HUES64 (cell line): ENCODE measurements at regions not wholly inside any gene's neighbourhood (a gene's known extent, or its start where the extent isn't known, plus 50 kb on each side); places are given as distances from the start of the nearest gene placed in this dataset.

ENCODE experiments used
- H3K27ac ChIP-seq: 2 replicates; pipeline ENCODE4 v1.7.0; 2013; ENCODE audit warnings: low read depth, low read length, inconsistent platforms
- H3K27me3 ChIP-seq: 2 replicates; pipeline ENCODE4 v1.6.1; 2013; ENCODE audit warnings: mild to moderate bottlenecking, low read length; ENCODE audit not compliant: insufficient read depth
- H3K36me3 ChIP-seq: 2 replicates; pipeline ENCODE4 v1.6.1; 2013; ENCODE audit warnings: mild to moderate bottlenecking, low read length; ENCODE audit not compliant: insufficient read depth
- H3K4me1 ChIP-seq: 2 replicates; pipeline ENCODE4 v1.6.1; 2013; ENCODE audit warnings: mild to moderate bottlenecking, low read length, moderate library complexity; ENCODE audit not compliant: insufficient read depth
- H3K4me3 ChIP-seq: 2 replicates; pipeline ENCODE4 v1.5.1; 2013; ENCODE audit warnings: mild to moderate bottlenecking, low read length, moderate library complexity
- H3K9ac ChIP-seq: 2 replicates; pipeline ENCODE4 v1.6.1; 2013; ENCODE audit warnings: mild to moderate bottlenecking, low read depth, low read length
- H3K9me3 ChIP-seq: 2 replicates; pipeline ENCODE4 v1.6.1; 2013; ENCODE audit warnings: low read depth, low read length; ENCODE audit not compliant: insufficient read depth
- WGBS: fragments of 150-250, 120-280 bp; methylation state at CpG from one replicate; pipeline ENCODE4 v1.1.7; 2013; ENCODE audit warnings: missing lambda C conversion rate; 5-methylcytosine and 5-hydroxymethylcytosine counted together

DNA sequence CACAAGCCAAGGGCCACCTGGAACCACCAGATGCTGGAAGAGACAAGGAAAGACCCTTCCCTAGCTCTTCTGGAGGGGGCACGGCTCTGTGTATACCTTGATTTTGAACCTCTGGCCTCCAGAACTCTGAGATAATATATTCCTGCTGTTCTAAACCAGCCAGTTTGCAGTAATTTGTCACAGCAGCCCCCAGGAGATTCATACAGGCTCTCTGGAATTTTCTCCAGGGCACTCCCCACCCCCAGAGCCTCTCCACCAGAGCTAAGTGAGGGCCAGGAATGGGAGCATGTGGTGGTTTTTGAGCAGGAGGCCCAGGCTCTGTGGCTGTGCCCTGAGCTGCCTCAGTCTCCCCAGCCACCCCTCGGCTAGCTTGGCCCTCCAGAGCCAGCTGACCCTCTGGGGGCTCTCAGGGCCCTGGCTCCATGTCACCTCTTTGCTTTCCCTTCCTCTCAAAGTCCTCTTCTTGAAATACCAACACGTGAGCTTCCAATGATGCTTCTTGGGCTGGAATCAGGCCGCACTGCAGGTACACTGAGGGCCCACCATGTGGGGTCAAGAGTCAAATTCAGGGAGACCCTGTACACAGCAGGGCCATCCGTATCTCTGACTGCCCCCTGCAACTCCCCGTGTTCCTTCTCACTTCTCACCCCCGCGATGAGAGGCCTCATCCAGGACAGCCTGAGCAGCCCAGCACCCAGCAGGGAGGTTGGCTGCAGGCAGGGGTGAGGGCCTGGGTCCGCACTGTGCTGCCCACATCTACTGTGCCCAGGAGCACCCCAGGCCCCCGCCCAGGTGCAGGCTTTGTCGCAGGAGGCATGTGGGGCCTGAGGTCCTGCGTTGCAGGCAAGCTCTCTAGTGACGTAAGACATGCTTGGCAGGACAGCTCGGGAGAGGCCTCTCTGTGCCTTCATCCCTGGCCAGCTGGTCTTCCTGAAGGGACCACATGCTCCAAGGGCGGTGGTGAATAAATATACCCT is 155.5 kb downstream of the ANKRD60 start:
- no peaks in the 10 kb centered on the region for H3K9me3 ChIP-seq
- 88% methylated on average over 15 of the region's 15 CpGs for WGBS
- H3K27me3 ChIP-seq: no peaks in the 10 kb centered on the region
- H3K27ac ChIP-seq: no peak overlapping the region
- H3K36me3 ChIP-seq: no peaks in the 10 kb centered on the region
- peaks cover 6% of the 10 kb centered on the region; the same call in 1 of the 2 replicates for H3K4me1 ChIP-seq
- H3K4me3 ChIP-seq: no peak overlapping the region
- no peak overlapping the region for H3K9ac ChIP-seq

DNA sequence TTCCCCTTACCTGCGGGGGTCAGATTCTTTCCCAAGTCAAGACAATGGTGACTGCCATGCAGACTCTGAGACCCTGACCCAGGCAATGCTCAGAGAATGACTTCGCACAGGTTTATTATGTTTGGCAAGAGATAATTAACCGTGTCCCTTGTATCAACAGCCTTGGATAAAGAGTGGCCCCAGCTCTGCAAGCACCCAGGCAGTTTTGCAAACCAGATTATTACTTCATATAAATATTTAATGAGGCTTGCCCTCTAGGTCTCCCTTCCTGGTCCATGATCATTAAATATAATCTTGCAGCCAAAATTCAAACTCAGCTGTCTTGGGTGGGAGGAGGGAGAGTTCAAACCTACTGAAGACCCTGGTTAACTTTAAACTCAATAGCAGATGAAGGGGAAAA is 156.5 kb downstream of the ANKRD60 start:
- no peaks in the 10 kb centered on the region for H3K36me3 ChIP-seq
- no peaks in the 10 kb centered on the region for H3K27me3 ChIP-seq
- no peak overlapping the region for H3K9ac ChIP-seq
- H3K9me3 ChIP-seq: no peaks in the 10 kb centered on the region
- H3K4me1 ChIP-seq: peaks cover 6% of the 10 kb centered on the region; the same call in 1 of the 2 replicates
- H3K4me3 ChIP-seq: no peak overlapping the region
- WGBS: 91% methylated on average over 3 of the region's 3 CpGs
- no peak overlapping the region for H3K27ac ChIP-seq

DNA sequence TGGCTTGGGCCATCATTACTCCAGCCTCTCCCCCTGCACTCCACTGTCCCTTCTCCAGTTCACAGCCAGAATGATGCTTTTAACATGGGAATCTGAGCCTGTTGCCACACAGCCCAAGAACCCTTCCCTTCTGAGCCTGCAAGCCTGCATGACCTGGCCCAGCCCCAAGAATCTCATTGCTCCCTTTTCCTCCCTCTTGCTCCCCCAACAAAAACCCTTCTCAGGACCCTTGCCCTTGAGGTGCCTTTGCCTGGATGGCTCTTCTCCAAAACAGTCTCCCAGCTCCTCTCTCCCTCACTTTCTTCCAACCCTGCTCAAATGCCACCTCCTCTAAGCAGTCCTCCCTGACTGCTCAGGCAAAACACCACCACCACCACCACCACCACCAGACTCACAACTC is 157.2 kb downstream of the ANKRD60 start:
- Histone ChIP-seq H3K27me3 (no peaks in the 10 kb centered on the region), H3K4me1 (peaks cover 6% of the 10 kb centered on the region; the same call in 1 of the 2 replicates), H3K9ac (no peak overlapping the region), H3K27ac (no peak overlapping the region), H3K36me3 (no peaks in the 10 kb centered on the region), H3K4me3 (no peak overlapping the region), H3K9me3 (no peaks in the 10 kb centered on the region)

DNA sequence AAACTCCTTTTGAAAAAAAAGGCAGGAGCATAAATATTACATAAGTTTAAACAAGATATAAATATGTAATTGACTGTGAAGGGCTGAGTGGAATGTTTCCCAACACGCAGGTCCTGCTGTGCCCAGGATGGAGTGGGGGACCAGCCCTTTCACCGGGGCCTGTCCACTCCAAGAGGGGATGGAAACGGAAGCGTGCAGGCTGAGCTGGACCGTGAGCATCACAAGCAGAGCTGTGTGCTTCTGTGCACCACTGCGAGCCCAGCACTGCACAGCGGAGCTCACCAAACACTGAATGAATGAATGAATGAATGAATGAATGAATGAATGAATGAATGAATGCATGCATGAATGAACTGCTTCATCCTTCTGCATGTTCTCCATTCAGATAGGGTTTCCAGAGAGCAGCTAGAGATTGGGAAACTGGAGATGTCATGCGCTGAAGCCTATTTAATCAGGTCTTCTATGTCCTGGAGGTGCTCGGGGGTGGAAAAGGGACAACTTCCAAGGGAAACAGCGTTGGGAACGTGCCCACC is 157.7 kb downstream of the ANKRD60 start:
- no peak overlapping the region for H3K9ac ChIP-seq
- H3K27me3 ChIP-seq: no peaks in the 10 kb centered on the region
- no peak overlapping the region for H3K27ac ChIP-seq
- peaks cover 6% of the 10 kb centered on the region; the same call in 1 of the 2 replicates for H3K4me1 ChIP-seq
- H3K9me3 ChIP-seq: no peaks in the 10 kb centered on the region
- WGBS: 95% methylated on average over 11 of the region's 11 CpGs
- H3K36me3 ChIP-seq: no peaks in the 10 kb centered on the region
- H3K4me3 ChIP-seq: no peak overlapping the region

DNA sequence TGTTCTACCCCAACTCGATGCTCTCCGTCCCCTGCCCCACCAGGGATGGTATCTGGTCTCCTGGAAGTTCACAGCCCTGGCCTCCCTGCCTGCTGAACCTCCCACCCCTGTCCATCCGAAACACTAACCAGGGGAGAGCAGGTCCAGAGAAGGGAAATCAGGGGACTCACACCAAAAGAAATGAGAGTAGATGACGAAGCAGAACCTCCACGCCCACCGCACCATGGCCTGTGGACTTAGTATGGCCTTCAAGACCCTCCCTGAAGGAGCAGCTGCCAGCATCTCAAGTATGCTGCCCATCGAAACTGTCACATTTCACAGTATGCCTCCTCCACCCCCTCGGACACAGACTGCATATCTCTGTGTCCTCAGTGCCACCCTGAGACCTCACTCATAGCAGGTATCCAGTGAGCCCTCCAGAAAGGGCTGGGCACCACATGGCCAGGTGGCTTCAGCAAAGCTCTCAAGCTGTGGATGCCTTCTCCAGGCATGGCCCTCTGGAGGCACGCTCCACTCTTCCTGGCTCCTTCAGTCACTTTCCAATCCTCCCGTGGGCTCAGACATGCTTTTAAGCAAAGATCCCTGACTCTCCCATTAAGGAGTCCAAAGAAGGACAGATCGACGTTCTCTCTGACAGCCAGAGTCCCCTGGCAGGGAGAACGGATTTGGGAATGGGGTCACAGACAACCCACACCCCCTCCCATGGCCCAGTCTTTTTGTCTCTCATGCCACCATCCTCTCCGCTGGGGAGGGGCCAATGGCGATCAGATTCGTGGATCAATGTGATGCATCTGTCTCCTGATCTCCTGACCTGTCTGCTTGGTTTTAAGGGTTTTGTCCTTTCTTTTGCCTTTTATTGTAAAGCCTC is 158.4 kb downstream of the ANKRD60 start:
- 93% methylated on average over 16 of the region's 16 CpGs for WGBS
- H3K9ac ChIP-seq: no peak overlapping the region
- no peak overlapping the region for H3K27ac ChIP-seq
- no peak overlapping the region for H3K4me3 ChIP-seq
- no peaks in the 10 kb centered on the region for H3K9me3 ChIP-seq
- H3K27me3 ChIP-seq: no peaks in the 10 kb centered on the region
- peaks cover 6% of the 10 kb centered on the region; the same call in 1 of the 2 replicates for H3K4me1 ChIP-seq
- H3K36me3 ChIP-seq: no peaks in the 10 kb centered on the region

DNA sequence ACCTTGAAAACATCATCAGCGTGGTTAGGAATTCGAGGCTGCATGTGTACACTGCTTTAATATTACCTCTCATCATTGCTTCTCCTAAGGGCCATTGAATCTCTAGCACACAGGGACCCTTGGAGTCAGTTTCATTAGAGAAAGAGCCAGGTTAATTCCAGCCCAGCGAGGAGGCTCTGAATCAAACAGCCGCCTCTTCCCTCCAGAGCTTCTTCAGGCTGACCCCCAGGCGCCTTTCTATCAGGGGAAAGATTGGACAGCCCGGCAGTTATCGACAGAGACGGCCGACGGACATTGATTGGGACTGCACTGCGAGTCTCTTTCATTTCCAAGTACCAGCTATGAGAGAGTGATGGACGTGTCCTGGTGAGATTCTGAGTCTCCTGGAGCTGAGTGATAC is 159.2 kb downstream of the ANKRD60 start:
- no peak overlapping the region for H3K27ac ChIP-seq
- no peaks in the 10 kb centered on the region for H3K9me3 ChIP-seq
- WGBS: 96% methylated on average over 12 of the region's 12 CpGs
- no peaks in the 10 kb centered on the region for H3K36me3 ChIP-seq
- H3K4me3 ChIP-seq: no peak overlapping the region
- H3K4me1 ChIP-seq: peaks cover 1% of the 10 kb centered on the region; the same call in 1 of the 2 replicates
- H3K27me3 ChIP-seq: no peaks in the 10 kb centered on the region
- no peak overlapping the region for H3K9ac ChIP-seq

DNA sequence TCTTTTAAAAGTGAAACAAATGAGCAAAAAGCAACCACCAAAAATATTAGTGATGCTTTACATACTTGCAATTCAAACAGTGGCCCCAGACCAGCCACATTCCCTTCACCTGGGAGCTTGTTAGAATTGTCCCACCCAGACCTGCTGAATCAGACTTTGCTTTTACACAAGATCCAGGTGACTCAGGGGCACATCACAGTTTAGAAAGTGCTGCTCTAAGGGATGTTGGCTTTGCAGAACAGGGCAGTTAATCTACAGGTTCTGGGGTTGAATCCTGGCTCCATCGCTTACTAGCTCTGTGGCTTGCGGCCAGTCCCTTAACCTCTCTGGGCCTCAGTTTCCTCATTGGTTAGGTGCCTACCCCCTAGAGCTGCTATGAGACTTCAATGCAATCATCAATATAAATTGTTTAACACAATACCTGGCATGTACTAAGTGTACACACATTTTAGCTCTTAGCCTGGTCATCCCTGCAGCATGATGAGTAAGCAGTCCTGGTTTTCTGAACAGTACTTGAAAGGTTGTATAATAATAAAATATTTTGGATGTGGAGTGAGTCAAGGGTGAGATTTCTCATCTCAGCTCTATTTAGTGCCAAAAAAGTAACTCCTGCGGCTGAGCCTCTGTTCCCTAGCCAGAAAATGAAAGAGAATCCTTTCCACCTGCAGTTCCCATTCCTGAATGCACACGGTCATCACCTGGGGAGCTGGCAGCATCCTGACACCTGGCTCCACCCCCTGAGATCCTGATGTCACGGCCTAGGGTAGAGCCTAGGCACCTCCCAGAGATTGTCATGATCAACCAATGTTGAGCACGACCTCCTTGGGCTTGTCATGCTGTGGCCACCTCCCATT is 162.7 kb downstream of the ANKRD60 start:
- Histone ChIP-seq H3K9me3 (peaks cover 5% of the 10 kb centered on the region; the same call in 1 of the 2 replicates), H3K27me3 (no peaks in the 10 kb centered on the region), H3K4me3 (no peak overlapping the region), H3K4me1 (no peaks in the 10 kb centered on the region), H3K36me3 (no peaks in the 10 kb centered on the region), H3K27ac (no peak overlapping the region), H3K9ac (no peak overlapping the region)
- 67% methylated on average over 6 of the region's 6 CpGs for WGBS

DNA sequence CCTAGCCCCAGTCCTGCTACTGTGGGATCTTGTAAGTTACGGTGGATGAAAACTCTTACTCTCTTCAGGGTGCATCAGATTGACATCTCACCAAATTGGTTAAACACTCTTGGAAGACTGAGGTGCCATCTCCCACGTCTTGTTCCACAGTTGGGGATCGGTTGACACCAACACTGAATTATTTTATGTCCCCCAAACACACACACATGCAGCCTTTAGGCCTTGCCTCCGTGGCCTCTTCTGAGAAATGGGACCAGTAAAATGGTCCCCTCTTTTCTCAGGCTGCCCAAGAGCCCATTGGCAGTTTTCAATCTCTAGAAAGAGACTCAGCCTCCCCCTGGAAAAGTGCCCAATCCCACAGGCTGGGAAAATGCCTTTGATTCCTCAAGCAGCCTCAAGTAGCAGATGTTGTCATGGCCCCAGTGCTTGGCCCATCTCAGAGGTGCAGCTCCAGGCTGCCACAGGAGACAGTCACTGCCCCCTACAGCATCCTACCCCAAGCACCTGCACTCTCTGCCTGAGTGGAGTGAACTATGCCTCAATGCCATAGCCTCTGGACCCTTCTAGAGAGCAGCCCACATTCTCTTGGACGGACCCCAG is 163.9 kb downstream of the ANKRD60 start:
- no peaks in the 10 kb centered on the region for H3K27me3 ChIP-seq
- no peak overlapping the region for H3K27ac ChIP-seq

DNA sequence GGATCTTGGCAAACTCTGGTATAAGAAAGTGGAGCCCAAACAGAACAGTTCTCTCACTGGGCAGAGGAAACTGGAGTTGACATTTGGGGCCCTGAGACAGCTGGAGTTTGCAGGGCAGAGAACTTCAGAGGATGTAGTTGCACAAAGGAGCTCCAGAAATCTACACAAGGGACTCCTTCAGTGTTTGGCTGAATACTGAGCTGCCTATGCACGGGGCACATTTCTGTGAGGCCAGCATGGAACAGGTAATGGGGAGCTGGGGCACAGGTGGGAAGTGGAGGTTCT is 169.3 kb downstream of the ANKRD60 start:
- Histone ChIP-seq H3K27me3 (no peaks in the 10 kb centered on the region), H3K9me3 (peaks cover 5% of the 10 kb centered on the region; the same call in 1 of the 2 replicates), H3K4me3 (no peak overlapping the region), H3K36me3 (no peaks in the 10 kb centered on the region), H3K4me1 (no peaks in the 10 kb centered on the region; the same call in 1 of the 2 replicates), H3K9ac (no peak overlapping the region), H3K27ac (no peak overlapping the region)
- WGBS: 94% methylated on average over 1 of the region's 1 CpG

More for the DNA sequence above, 163.9 kb downstream of the ANKRD60 start:
- WGBS: 95% methylated on average over 5 of the region's 5 CpGs
- H3K4me3 ChIP-seq: no peak overlapping the region
- no peak overlapping the region for H3K9ac ChIP-seq
- no peaks in the 10 kb centered on the region for H3K4me1 ChIP-seq
- peaks cover 5% of the 10 kb centered on the region; the same call in 1 of the 2 replicates for H3K9me3 ChIP-seq
- H3K36me3 ChIP-seq: no peaks in the 10 kb centered on the region
